ENCODE measurements at regions not wholly inside any gene's neighbourhood (a gene's known extent, or its start where the extent isn't known, plus 50 kb on each side); places are given as distances from the start of the nearest gene placed in this dataset.

- intact Hi-C loops (cut with micrococcal nuclease), result no loop called here
- Histone ChIP-seq H3K4me2 (replicated peaks; ENCODE audit: extremely low read depth, low read length, poor library complexity, severe bottlenecking) (no peak overlapping the region), H3K4me1 (ENCODE audit: control insufficient read depth in 1 of 2, insufficient read depth in 2 of 2, low read length in 2 of 2) (no peaks in the 10 kb centered on the region), H3K9ac (ENCODE audit: insufficient read depth, low read length, poor library complexity, severe bottlenecking) (no peak overlapping the region), H3K9me3 (replicated peaks in 1 of 2; ENCODE audit: control insufficient read depth in 1 of 2, insufficient read depth in 1 of 2, low read length in 2 of 2) (no peaks in the 10 kb centered on the region), H2AFZ (ENCODE audit: insufficient read depth, low read depth, low read length, poor library complexity, severe bottlenecking) (no peak overlapping the region), H4K20me1 (ENCODE audit: insufficient read depth, low read length) (no peaks in the 10 kb centered on the region), H3K27me3 (ENCODE audit: control insufficient read depth in 2 of 2, insufficient read depth in 2 of 2, low read length in 2 of 2) (no peaks in the 10 kb centered on the region), H3K36me3 (replicated peaks in 1 of 2; ENCODE audit: control insufficient read depth in 1 of 2, insufficient read depth in 2 of 2, low read length in 2 of 2) (no peaks in the 10 kb centered on the region), H3K79me2 (ENCODE audit: insufficient read depth, low read length) (no peaks in the 10 kb centered on the region), H3K4me3 (replicated peaks in 1 of 3; ENCODE audit: low read depth in 2 of 3, low read length in 3 of 3) (no peak overlapping the region), H3K27ac (ENCODE audit: low read depth in 1 of 2, low read length in 2 of 2) (no peak overlapping the region)
- no CpG with 5 or more reads among the region's 2 CpGs for WGBS (ENCODE audit: insufficient coverage)
- Mint-ChIP-seq H3K36me3 (no peaks in the 10 kb centered on the region), H3K27ac (no peak overlapping the region), H3K4me3 (no peak overlapping the region), H3K4me1 (peaks cover 7% of the 10 kb centered on the region), H3K27me3 (ENCODE audit: low read depth in 3 of 3) (peaks cover 0 to 2% (median 1%) of the 10 kb centered on the region in 3 donors), H3K9me3 (peaks cover 0 to 3% (median 0%) of the 10 kb centered on the region in 7 donors)
- no peak for TF ChIP-seq CTCF (IDR thresholded peaks at IDR 0.05)
- no peak for DNase-seq
Measured at GRCh38 chr11:13868710-13869397, 93.7 kb upstream of the SPON1 start.

- H3K79me2 ChIP-seq (ENCODE audit: insufficient read depth, low read length), result no peaks in the 10 kb centered on the region
- no peak overlapping the region for H3K27ac ChIP-seq (ENCODE audit: low read depth in 1 of 2, low read length in 2 of 2)
- Mint-ChIP-seq H3K36me3 (no peaks in the 10 kb centered on the region), H3K4me3 (no peak overlapping the region), H3K9me3 (peaks cover 0 to 3% (median 0%) of the 10 kb centered on the region in 7 donors), H3K27me3 (ENCODE audit: low read depth in 3 of 3) (peaks cover 0 to 2% (median 1%) of the 10 kb centered on the region in 3 donors), H3K4me1 (peaks cover 7% of the 10 kb centered on the region), H3K27ac (no peak overlapping the region)
- H3K9me3 ChIP-seq (replicated peaks in 1 of 2; ENCODE audit: control insufficient read depth in 1 of 2, insufficient read depth in 1 of 2, low read length in 2 of 2), result no peaks in the 10 kb centered on the region
- no peak overlapping the region for H2AFZ ChIP-seq (ENCODE audit: insufficient read depth, low read depth, low read length, poor library complexity, severe bottlenecking)
- H3K36me3 ChIP-seq (replicated peaks in 1 of 2; ENCODE audit: control insufficient read depth in 1 of 2, insufficient read depth in 2 of 2, low read length in 2 of 2), result no peaks in the 10 kb centered on the region
- no peak overlapping the region for H3K4me2 ChIP-seq (replicated peaks; ENCODE audit: extremely low read depth, low read length, poor library complexity, severe bottlenecking)
- no peaks in the 10 kb centered on the region for H3K4me1 ChIP-seq (ENCODE audit: control insufficient read depth in 1 of 2, insufficient read depth in 2 of 2, low read length in 2 of 2)
- no peaks in the 10 kb centered on the region for H4K20me1 ChIP-seq (ENCODE audit: insufficient read depth, low read length)
- WGBS (ENCODE audit: insufficient coverage), result no CpG with 5 or more reads among the region's 1 CpG
- H3K27me3 ChIP-seq (ENCODE audit: control insufficient read depth in 2 of 2, insufficient read depth in 2 of 2, low read length in 2 of 2), result no peaks in the 10 kb centered on the region
- no peak overlapping the region for H3K4me3 ChIP-seq (replicated peaks in 1 of 3; ENCODE audit: low read depth in 2 of 3, low read length in 3 of 3)
- no peak overlapping the region for H3K9ac ChIP-seq (ENCODE audit: insufficient read depth, low read length, poor library complexity, severe bottlenecking)
- no peak for DNase-seq
- no peak for TF ChIP-seq CTCF (IDR thresholded peaks at IDR 0.05)
- intact Hi-C loops (cut with micrococcal nuclease), result no loop called here
Measured at GRCh38 chr11:13869398-13869886, 93.1 kb upstream of the SPON1 start.

All from CD14-positive monocyte (primary cell).